HFF-Myc (cell line): ENCODE measurements at regions not wholly inside any gene's neighbourhood (a gene's known extent, or its start where the extent isn't known, plus 50 kb on each side); places are given as distances from the start of the nearest gene placed in this dataset.

Source experiments
- DNase-seq: peaks from one replicate; pipeline ENCODE4 v3.0.0-alpha.2; 2011; ENCODE audit warnings: low read depth; ENCODE audit errors: extremely low read depth
- H3K4me3 ChIP-seq: replicated peaks from 2 replicates; pipeline ENCODE4 v1.5.1; 2011; ENCODE audit warnings: low read depth, mild to moderate bottlenecking, control low read depth, low read length
- TF ChIP-seq, protein P1 (sequence below): IDR thresholded peaks from 2 replicates; pipeline ENCODE4 v1.5.1; 2012; ENCODE audit warnings: mild to moderate bottlenecking, low read depth, low read length, control low read depth; ENCODE audit errors: missing control alignments

DNA sequence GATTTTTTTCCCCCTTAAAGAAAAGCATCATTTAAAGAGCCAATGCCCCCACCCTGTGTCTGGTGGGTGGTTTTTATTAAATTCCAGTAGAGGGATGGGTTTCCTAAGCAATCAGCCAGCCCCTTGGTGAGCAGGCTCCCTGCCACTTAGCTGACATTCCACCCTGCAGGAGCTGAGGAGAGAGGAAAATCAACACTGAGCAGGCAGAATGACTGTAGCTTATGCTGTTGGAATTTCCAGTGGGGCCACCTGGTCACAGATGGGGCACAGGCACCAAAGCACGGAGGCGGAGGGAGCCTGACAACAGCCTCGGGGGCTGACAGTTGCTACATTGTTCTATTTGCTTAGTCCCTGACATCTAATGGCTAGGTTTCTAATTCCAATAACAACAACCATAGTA lies 127.7 kb downstream of the TMEM30B start:
- TF ChIP-seq, protein P1, sequence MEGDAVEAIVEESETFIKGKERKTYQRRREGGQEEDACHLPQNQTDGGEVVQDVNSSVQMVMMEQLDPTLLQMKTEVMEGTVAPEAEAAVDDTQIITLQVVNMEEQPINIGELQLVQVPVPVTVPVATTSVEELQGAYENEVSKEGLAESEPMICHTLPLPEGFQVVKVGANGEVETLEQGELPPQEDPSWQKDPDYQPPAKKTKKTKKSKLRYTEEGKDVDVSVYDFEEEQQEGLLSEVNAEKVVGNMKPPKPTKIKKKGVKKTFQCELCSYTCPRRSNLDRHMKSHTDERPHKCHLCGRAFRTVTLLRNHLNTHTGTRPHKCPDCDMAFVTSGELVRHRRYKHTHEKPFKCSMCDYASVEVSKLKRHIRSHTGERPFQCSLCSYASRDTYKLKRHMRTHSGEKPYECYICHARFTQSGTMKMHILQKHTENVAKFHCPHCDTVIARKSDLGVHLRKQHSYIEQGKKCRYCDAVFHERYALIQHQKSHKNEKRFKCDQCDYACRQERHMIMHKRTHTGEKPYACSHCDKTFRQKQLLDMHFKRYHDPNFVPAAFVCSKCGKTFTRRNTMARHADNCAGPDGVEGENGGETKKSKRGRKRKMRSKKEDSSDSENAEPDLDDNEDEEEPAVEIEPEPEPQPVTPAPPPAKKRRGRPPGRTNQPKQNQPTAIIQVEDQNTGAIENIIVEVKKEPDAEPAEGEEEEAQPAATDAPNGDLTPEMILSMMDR, result no peak
- H3K4me3 ChIP-seq, result no peak overlapping the region
- no peak for DNase-seq

DNA sequence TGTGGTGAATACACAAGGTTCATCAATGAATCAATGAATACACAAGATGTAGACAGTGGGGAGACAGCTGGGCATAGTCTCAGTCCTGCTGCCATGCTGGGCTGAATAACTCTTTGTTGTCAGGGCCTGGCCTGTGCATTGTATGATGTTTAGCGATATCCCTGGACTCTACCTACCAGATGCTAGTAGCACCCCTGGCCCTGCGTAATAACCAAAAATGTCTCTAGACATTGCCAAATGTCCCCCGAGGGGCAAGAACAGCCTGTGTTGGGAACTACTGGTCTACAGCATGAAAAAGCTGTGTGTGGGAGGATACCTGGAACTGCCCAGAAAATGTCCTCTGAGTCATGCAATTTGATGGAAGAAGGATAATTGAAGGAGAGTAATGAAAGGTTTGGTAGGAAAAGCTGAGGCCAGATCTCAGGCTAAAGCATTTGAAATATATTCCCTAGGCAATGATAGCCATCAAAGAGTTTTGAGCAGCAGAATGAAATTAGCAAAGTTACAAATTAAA lies 128.2 kb downstream of the TMEM30B start:
- TF ChIP-seq, protein P1, result no peak
- no peak for DNase-seq
- no peak overlapping the region for H3K4me3 ChIP-seq

DNA sequence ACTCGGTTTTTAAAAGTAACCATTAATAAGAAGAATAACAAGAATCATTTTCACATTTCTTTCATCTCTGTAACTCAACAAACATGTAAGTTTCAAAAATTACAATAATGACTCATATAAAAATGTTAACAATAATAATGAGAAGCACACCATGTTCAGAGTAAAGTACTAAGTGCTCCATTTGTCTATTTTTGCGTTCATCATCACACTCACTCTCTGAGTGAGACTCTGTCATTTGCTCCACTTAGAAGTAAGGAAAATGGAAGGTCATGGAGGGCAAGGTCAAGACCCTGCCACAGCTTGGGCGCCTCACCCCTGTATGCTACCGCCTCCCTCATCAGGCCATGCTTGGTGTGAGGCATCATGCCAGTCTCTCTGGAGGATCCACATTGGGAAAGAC lies 129.9 kb downstream of the TMEM30B start:
- no peak overlapping the region for H3K4me3 ChIP-seq
- DNase-seq, result no peak
- TF ChIP-seq, protein P1, result no peak

DNA sequence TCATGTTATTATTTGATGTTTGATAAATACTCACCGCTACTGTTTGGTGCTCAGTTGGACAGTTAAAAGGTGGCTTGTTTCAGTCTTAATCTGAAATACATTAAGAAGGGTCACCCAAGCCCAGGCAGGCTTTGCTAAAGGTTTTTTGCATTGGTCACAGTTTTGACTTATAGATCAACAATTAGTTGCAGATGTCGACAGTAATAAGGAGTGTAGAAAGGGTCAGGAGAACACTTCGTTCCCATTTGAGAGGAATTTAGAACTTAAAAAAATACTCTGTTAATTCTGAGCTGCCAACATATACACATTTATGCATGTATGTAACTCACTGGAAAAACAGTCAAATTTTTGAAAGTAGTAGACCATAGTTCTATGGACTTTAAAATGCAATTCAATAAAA lies 130.3 kb downstream of the TMEM30B start:
- TF ChIP-seq, protein P1, result no peak
- DNase-seq, result no peak
- H3K4me3 ChIP-seq, result no peak overlapping the region

GRCh38 chr14:61149896-61150295 lies 131.2 kb downstream of the TMEM30B start:
- no peak overlapping the region for H3K4me3 ChIP-seq
- no peak for DNase-seq
- TF ChIP-seq, protein P1, result no peak

DNA sequence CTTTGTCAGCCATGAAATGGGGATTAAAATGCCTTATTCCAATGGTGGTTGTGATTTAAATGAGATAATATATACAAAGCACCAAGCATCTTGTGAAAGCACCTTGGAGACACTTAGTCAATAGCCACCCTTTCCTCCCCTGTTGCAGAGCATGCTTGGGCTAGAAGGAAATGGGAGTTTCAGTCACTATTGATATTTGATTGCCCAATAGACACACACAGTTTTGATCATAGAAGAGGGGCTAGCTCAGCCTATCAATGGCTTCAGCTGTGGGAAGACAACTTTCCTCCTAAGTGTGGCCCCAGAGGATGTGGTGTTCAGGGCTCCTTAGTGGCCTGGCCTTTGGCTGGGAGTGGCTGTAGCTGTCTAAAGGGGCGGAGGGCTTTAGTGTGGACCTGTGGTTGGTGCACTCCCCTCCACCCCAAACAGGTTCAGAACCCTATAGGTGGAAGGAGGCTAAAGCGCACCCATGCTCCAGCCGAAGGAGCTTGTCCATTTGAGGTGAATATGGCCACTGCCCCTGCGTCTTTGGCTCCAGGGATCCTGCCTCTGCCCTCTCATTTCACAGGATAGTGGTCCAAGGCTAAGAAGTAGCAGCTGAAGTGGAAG lies 132.3 kb downstream of the TMEM30B start:
- no peak overlapping the region for H3K4me3 ChIP-seq
- no peak for DNase-seq
- TF ChIP-seq, protein P1, result no peak
